Fibroblast of lung (primary cell): ENCODE measurements at regions not wholly inside any gene's neighbourhood (a gene's known extent, or its start where the extent isn't known, plus 50 kb on each side); places are given as distances from the start of the nearest gene placed in this dataset.

Source experiments
- EZH2 ChIP-seq: IDR thresholded peaks from 2 replicates; pipeline ENCODE4 v1.5.1; 2012; ENCODE audit warnings: low read length, control low read depth, mild to moderate bottlenecking; ENCODE audit errors: missing control alignments
- TF ChIP-seq, protein P1 (sequence below), 2 donors: IDR thresholded peaks in 1 of 2; conservative IDR thresholded peaks in 1 of 2; 1 replicate in 1 of 2; 2 replicates in 1 of 2; pipeline ENCODE4 v1.5.1; 2011 to 2012; ENCODE audit warnings: low read length in 2 of 2, control low read depth in 1 of 2, inconsistent platforms in 1 of 2, low read depth in 1 of 2, mild to moderate bottlenecking in 1 of 2

DNA sequence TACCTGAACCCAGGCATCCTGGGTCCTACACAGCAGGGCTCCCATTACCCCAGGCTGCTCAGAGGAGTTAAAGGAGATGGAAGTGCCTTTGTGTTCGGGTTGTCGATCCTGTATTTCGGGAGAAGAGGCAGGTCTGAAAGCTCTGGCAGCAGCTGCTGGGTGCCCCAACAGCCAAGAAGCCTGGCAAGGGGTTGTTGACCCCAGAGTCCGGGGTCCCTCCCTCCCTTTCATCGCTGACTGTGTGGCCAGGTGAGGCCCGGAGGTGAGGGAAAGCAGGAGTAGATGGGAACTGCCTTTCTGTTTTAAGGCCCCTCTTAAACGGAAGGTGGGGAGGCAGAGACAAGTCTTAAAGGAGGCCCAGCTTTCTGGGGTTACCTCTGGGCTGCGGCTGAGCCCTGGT, 106.0 kb upstream of the SYT13 start:
- TF ChIP-seq, protein P1, sequence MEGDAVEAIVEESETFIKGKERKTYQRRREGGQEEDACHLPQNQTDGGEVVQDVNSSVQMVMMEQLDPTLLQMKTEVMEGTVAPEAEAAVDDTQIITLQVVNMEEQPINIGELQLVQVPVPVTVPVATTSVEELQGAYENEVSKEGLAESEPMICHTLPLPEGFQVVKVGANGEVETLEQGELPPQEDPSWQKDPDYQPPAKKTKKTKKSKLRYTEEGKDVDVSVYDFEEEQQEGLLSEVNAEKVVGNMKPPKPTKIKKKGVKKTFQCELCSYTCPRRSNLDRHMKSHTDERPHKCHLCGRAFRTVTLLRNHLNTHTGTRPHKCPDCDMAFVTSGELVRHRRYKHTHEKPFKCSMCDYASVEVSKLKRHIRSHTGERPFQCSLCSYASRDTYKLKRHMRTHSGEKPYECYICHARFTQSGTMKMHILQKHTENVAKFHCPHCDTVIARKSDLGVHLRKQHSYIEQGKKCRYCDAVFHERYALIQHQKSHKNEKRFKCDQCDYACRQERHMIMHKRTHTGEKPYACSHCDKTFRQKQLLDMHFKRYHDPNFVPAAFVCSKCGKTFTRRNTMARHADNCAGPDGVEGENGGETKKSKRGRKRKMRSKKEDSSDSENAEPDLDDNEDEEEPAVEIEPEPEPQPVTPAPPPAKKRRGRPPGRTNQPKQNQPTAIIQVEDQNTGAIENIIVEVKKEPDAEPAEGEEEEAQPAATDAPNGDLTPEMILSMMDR (conservative IDR thresholded peaks at IDR 0.05 in 1 of 2, IDR thresholded peaks at IDR 0.05 in 1 of 2; ENCODE audit: low read depth in 1 of 2, low read length in 2 of 2), result no peak
- TF ChIP-seq EZH2, result no peak
